ENCODE measurements at regions not wholly inside any gene's neighbourhood (a gene's known extent, or its start where the extent isn't known, plus 50 kb on each side); places are given as distances from the start of the nearest gene placed in this dataset.

GRCh38 chr14:101480022-101480746, 81.1 kb upstream of the DIO3 start:
- TF ChIP-seq CTCF (IDR thresholded peaks at IDR 0.05) (no peak), ZFX (IDR thresholded peaks at IDR 0.05; ENCODE audit: borderline replicate concordance) (no peak)

All from 22Rv1 (cell line).